Large intestine (tissue), 3 donors: ENCODE measurements at regions not wholly inside any gene's neighbourhood (a gene's known extent, or its start where the extent isn't known, plus 50 kb on each side); places are given as distances from the start of the nearest gene placed in this dataset.
A peak's percentile ranks its signal among the peaks of the same experiment; 100 is the strongest.

Source experiments
- DNase-seq, 2 donors: peaks; one replicate each; pipeline versions ENCODE4 v3.0.0 to v3.0.0-alpha.2; 2013
- H3K27ac ChIP-seq: one replicate; pipeline ENCODE4 v1.5.1; 2013; ENCODE audit warnings: low read length
- H3K27me3 ChIP-seq: 2 replicates; pipeline ENCODE4 v1.6.1; 2013; ENCODE audit warnings: low read length; ENCODE audit not compliant: control insufficient read depth, insufficient read depth
- H3K36me3 ChIP-seq: 2 replicates; pipeline ENCODE4 v1.6.1; 2013; ENCODE audit warnings: low read length; ENCODE audit not compliant: control insufficient read depth, insufficient read depth
- H3K4me1 ChIP-seq: one replicate; pipeline ENCODE4 v1.6.1; 2013; ENCODE audit warnings: low read length; ENCODE audit not compliant: control insufficient read depth, insufficient read depth
- H3K4me3 ChIP-seq: one replicate; pipeline ENCODE4 v1.5.1; 2013; ENCODE audit warnings: low read length
- H3K9me3 ChIP-seq: one replicate; pipeline ENCODE4 v1.6.1; 2013; ENCODE audit warnings: mild to moderate bottlenecking, low read depth, low read length, moderate library complexity; ENCODE audit not compliant: control insufficient read depth
- WGBS: methylation state at CpG from one replicate; pipeline ENCODE4 v1.1.5; 2013; ENCODE audit warnings: low lambda C conversion rate; ENCODE audit not compliant: insufficient coverage; 5-methylcytosine and 5-hydroxymethylcytosine counted together

DNA sequence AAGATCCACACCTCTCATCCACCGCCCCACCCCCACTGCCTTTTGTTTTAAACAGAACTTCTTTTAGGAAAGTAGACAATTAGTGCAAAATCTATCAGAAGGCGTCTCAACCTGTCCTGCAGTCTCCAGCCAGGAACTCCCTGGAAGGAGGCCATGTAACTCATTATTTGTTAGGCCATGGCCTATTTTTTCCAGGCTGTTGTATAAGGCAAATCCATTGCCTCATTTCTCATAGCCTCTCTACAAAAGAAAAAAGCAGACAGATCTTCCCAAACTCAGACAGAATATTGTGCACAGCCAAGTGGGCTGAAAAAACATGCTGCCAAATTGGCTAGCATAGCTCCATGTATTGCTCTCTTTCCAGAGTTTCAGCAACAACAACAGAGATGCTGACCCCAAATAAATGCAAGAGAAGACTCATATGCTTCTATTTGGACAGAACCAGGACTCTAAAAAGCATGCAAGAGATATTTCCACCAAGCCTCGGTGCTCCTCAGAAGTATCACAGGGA is 770.7 kb upstream of the CXADR start:
- Histone ChIP-seq H3K27me3 (no peaks in the 10 kb centered on the region), H3K9me3 (no peaks in the 10 kb centered on the region), H3K4me3 (no peak overlapping the region), H3K36me3 (no peaks in the 10 kb centered on the region), H3K27ac (no peak overlapping the region), H3K4me1 (no peaks in the 10 kb centered on the region)
- DNase-seq: peak; percentile 26 to 27
- 70% methylated on average over 3 of the region's 3 CpGs for WGBS

DNA sequence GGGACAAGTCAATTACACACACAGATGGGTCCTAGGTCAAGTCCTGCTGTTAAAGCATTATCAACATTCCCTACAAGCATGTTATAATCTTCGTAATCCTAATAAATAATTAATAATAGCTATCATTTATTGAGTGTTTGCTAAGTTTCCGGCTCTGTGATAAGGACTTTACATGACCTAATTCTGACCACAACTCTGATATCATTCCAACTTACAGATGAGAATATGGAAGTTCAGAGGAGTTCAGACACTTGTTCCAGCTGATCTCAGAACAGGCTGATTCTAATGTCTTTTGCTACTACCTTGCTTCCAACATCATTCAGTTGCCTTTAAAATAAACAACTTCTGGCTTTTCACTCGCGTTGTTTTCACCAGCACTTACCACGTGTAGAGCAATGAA is 770.1 kb upstream of the CXADR start:
- 82% methylated on average over 4 of the region's 5 CpGs for WGBS
- Histone ChIP-seq H3K9me3 (no peaks in the 10 kb centered on the region), H3K27ac (no peak overlapping the region), H3K4me3 (no peak overlapping the region), H3K4me1 (no peaks in the 10 kb centered on the region), H3K36me3 (no peaks in the 10 kb centered on the region), H3K27me3 (no peaks in the 10 kb centered on the region)
- DNase-seq: no peak

DNA sequence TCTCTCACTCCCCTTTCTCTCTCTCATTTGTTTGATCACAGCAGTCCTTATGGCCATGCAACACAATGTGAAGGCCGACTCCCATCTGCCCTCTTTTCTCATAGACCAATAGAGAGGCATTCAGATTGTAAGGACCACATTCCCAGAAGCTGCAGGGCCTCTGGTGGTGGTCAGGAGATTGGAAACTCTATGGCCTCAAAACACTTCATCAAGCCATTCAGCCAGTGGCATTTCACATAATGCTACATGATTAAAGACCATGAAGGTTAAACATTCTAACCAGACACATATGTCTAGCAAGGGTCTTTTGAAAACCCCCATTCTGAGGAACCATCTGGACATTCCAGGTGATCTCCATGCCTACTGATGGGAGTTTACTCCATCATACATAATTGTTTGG is 769.5 kb upstream of the CXADR start:
- WGBS: no CpG with 5 or more reads among the region's 1 CpG
- Histone ChIP-seq H3K27me3 (no peaks in the 10 kb centered on the region), H3K36me3 (no peaks in the 10 kb centered on the region), H3K27ac (no peak overlapping the region), H3K4me1 (no peaks in the 10 kb centered on the region), H3K4me3 (no peak overlapping the region), H3K9me3 (no peaks in the 10 kb centered on the region)
- no peak for DNase-seq

DNA sequence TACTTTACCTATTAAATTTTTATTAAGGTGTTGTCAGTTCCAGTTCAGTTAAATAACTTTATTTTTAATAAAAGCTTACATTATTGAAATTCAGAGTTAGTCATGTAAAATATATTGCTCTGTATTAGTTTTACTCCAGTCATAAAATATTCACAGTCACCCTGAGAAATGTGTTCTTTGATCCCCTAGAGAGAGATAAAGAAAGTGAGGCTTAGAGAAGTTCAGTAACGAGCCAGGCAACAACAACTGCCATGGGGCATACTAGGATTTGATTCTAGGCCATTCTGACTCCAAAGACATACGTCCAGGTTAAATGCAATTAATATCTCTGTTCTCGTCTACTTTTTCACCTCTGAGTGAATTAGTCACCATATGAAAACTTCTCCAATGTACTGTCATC is 761.9 kb upstream of the CXADR start:
- DNase-seq: peak in 1 of 2 donors; percentile 59
- WGBS: 20% methylated on average over 2 of the region's 3 CpGs
- no peak overlapping the region for H3K27ac ChIP-seq

DNA sequence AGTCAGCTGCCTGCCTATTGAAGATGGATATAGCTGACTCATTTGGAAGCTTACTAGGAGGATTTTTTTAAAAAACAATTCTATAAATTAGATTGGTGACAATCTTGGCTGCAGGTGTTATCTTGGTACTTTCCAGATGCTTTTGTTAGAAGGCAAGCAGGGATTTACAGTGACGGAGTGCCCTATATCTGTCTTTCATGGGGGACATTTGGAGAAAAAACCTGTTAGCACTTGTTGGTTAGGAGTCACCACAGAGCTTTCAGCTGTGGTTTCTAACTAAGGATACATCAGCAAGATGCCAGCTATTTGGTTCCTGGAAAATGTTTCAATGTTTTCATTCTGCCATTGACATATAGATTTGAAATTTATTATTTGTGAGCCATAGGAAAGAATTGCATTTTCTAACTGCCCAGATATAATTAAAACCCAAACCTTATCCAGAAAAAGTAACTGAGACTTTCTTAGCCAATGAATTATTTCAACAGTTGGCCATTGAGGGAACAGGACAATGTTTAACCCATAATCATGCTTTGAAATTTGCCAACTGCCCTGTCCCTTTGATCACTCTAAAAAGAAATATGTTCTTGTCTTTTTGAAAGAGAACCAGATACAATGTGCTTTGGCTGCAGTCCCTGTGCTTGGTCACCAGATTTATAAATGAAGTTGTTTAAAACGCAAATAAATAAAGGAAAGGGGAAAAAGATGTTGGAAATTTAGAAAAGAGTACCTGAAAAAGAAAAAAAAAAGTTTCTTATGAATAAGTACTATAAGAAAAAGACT is 761.0 kb upstream of the CXADR start:
- 92% methylated on average over 1 of the region's 2 CpGs for WGBS
- Histone ChIP-seq H3K9me3 (no peaks in the 10 kb centered on the region), H3K27me3 (no peaks in the 10 kb centered on the region), H3K27ac (no peak overlapping the region), H3K36me3 (no peaks in the 10 kb centered on the region), H3K4me3 (no peak overlapping the region), H3K4me1 (no peaks in the 10 kb centered on the region)
- DNase-seq: no peak

More for the DNA sequence above, 761.9 kb upstream of the CXADR start:
- H3K27me3 ChIP-seq: no peaks in the 10 kb centered on the region
- H3K9me3 ChIP-seq: no peaks in the 10 kb centered on the region
- H3K36me3 ChIP-seq: no peaks in the 10 kb centered on the region
- H3K4me3 ChIP-seq: no peak overlapping the region
- no peaks in the 10 kb centered on the region for H3K4me1 ChIP-seq

DNA sequence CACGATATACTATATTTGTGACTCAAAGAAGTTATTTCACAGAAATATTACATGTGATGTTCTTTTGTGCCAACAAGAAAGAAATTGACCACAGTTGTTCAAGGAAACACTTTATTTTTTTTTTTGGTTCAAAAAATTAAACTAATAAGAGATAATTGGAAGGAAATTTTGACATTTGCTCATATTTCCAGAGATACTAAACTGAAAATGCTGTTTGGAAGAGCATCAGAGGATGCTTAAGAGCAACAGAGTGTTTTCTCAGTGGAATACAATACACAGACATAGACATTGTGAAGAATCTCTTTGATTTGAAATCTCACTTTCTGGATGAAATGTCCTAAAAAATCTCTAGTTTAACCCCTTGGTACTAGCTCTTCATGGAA is 760.4 kb upstream of the CXADR start:
- Histone ChIP-seq H3K4me3 (no peak overlapping the region), H3K27me3 (no peaks in the 10 kb centered on the region), H3K4me1 (no peaks in the 10 kb centered on the region), H3K36me3 (no peaks in the 10 kb centered on the region), H3K27ac (no peak overlapping the region), H3K9me3 (no peaks in the 10 kb centered on the region)
- WGBS: 91% methylated on average over 1 of the region's 1 CpG
- no peak for DNase-seq

DNA sequence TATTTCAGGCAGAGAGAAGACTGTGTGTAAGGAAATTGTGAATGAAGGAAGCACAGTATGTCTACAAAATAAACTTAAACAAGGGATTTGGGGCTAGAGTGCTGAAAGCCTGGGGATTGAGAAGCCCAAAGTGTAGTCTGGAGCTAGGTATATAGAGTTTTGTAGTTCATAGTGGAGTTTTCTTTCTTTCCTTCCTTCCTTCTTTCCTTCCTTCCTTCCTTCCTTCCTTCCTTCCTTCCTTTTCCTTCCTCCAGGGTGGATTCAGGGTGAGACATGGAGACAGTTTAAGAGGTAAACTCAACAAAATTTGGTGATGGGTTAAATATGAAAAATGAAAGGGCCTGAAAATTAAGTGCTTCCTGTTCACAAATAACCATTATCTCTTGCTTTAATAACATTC is 757.8 kb upstream of the CXADR start:
- Histone ChIP-seq H3K4me3 (no peak overlapping the region), H3K27ac (no peak overlapping the region), H3K27me3 (no peaks in the 10 kb centered on the region), H3K4me1 (no peaks in the 10 kb centered on the region), H3K9me3 (no peaks in the 10 kb centered on the region), H3K36me3 (no peaks in the 10 kb centered on the region)
- DNase-seq: no peak

DNA sequence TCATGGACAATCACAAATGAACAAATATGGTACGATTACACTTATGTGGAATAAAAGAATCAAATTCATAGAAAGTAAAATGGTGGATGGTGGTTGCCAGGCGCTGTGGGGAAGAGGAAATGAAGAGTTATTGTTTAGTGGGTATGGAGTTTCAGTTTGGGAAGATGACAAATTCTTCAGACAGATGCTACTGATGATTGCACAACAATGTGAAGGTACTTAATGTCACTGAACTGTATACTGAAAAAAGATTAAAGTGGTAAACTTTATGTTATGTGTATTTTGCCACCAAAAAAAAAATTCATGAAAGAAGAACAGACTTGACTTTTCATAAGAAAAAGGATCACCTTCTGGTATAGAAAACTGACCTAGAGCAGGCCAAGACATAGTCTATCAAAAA is 745.6 kb upstream of the CXADR start:
- H3K27me3 ChIP-seq: no peaks in the 10 kb centered on the region
- H3K9me3 ChIP-seq: no peaks in the 10 kb centered on the region
- no peaks in the 10 kb centered on the region for H3K36me3 ChIP-seq
- H3K4me3 ChIP-seq: no peak overlapping the region
- no peaks in the 10 kb centered on the region for H3K4me1 ChIP-seq
- no peak for DNase-seq
- 97% methylated on average over 2 of the region's 2 CpGs for WGBS
- H3K27ac ChIP-seq: no peak overlapping the region

DNA sequence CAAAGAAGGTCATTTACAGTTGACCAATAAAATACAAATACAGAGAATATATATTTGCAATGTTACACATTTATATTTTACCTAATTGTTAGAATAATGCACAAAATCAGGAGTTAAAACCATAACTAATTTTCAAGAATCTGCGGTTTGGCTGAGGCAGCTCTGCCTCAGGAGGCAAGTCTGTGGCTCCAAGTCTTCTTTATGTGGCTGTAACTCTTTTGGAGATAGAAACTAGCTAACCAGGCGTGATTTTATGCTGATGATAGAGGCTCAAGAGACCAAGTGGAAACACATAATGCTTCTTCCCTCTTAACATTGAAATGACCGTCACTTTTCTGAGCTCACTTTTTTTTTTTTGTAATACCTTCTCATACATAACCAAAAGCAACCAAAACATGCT is 744.7 kb upstream of the CXADR start:
- WGBS: 100% methylated on average over 2 of the region's 3 CpGs
- H3K27me3 ChIP-seq: no peaks in the 10 kb centered on the region

DNA sequence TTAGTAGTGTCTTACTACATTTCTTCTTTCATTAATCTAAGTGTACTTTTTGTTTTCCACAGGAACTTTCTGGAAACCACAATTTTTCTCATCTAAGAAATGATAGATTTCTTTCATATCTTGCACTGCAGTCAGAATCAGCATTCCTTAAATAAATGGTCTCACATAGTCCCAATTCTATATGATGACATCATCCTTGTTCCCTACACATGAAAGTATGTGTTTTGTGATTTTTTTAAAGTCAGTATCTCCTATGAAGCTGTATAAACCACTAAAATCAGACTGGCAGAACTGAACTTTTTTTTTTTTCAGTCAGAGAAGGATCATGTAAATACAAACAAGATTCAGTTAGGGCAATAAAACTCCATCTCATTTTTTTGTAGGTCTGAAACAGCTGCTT is 742.6 kb upstream of the CXADR start:
- DNase-seq: no peak
- H3K4me1 ChIP-seq: no peaks in the 10 kb centered on the region

More for the DNA sequence above, 744.7 kb upstream of the CXADR start:
- Histone ChIP-seq H3K9me3 (no peaks in the 10 kb centered on the region), H3K4me3 (no peak overlapping the region), H3K36me3 (no peaks in the 10 kb centered on the region), H3K27ac (no peak overlapping the region), H3K4me1 (no peaks in the 10 kb centered on the region)
- DNase-seq: no peak

DNA sequence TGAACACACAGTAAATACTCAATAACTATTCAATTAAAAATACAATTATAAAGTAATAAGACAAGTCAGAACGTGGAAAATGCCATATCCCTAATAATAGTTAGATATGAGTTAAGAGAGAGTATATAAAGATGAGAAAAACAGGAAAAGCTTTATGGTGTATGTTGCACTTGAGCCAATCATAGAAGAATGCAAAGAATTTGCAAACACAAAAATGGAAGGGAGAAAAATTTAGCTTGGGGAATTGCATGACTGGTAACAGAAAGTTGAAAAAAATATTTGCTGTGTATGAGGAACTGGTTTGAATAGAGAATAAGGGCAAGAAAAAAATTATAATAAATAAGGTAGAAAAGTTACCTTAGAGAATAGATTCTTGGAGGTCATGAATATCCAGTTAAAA is 739.6 kb upstream of the CXADR start:
- DNase-seq: no peak
- no peaks in the 10 kb centered on the region for H3K36me3 ChIP-seq
- H3K27me3 ChIP-seq: no peaks in the 10 kb centered on the region
- H3K4me3 ChIP-seq: no peak overlapping the region
- WGBS: 83% methylated on average over 1 of the region's 1 CpG
- no peaks in the 10 kb centered on the region for H3K9me3 ChIP-seq
- no peak overlapping the region for H3K27ac ChIP-seq
- no peaks in the 10 kb centered on the region for H3K4me1 ChIP-seq

More for the DNA sequence above, 742.6 kb upstream of the CXADR start:
- Histone ChIP-seq H3K36me3 (no peaks in the 10 kb centered on the region), H3K9me3 (no peaks in the 10 kb centered on the region), H3K27ac (no peak overlapping the region), H3K27me3 (no peaks in the 10 kb centered on the region), H3K4me3 (no peak overlapping the region)
